ENCODE measurements at regions not wholly inside any gene's neighbourhood (a gene's known extent, or its start where the extent isn't known, plus 50 kb on each side); places are given as distances from the start of the nearest gene placed in this dataset.

- H2AFZ ChIP-seq (ENCODE audit: insufficient read depth, low read length, poor library complexity): no peak overlapping the region
- H3K18ac ChIP-seq (ENCODE audit: low read length): no peak overlapping the region
- no peaks in the 10 kb centered on the region for H3K9me3 ChIP-seq (ENCODE audit: insufficient read depth, low read depth, low read length)
- H3K27me3 ChIP-seq (ENCODE audit: insufficient read depth, low read length): no peaks in the 10 kb centered on the region
- no peak overlapping the region for H3K14ac ChIP-seq (ENCODE audit: low read length)
- H3K4me2 ChIP-seq (ENCODE audit: low read length): no peak overlapping the region
- DNase-seq: peak; percentile 66 to 81
- H3K36me3 ChIP-seq (ENCODE audit: control insufficient read depth in 1 of 2, insufficient read depth in 2 of 2, low read length in 2 of 2): no peaks in the 10 kb centered on the region
- H4K91ac ChIP-seq (ENCODE audit: low read depth, low read length): no peak overlapping the region
- H2BK120ac ChIP-seq (ENCODE audit: insufficient read depth, low read length, poor library complexity): no peak overlapping the region
- no peak overlapping the region for H3K9ac ChIP-seq (ENCODE audit: low read length)
- no CpG with 5 or more reads among the region's 5 CpGs for WGBS (ENCODE audit: extremely low coverage, insufficient coverage, insufficient read length)
- H4K12ac ChIP-seq (ENCODE audit: low read depth, low read length): no peak overlapping the region
- no peak overlapping the region for H4K8ac ChIP-seq (ENCODE audit: low read depth, low read length)
- H2AK5ac ChIP-seq (ENCODE audit: low read length): no peak overlapping the region
- no peak overlapping the region for H2BK12ac ChIP-seq (ENCODE audit: low read length)
- no peak overlapping the region for H3K4ac ChIP-seq (ENCODE audit: low read depth, low read length)
- H3K79me2 ChIP-seq (ENCODE audit: control insufficient read depth, insufficient read depth, low read length, poor library complexity): no peaks in the 10 kb centered on the region
- peaks cover 4% of the 10 kb centered on the region in 2 experiments for H3K4me1 ChIP-seq (ENCODE audit: control insufficient read depth in 1 of 2, insufficient read depth in 2 of 2, low read length in 2 of 2)
- H2BK5ac ChIP-seq (ENCODE audit: low read depth, low read length, poor library complexity): no peak overlapping the region
- no peak overlapping the region for H3K4me3 ChIP-seq (ENCODE audit: low read depth, low read length)
- H3K79me1 ChIP-seq (ENCODE audit: low read length): peaks cover 4% of the 10 kb centered on the region
- no peak overlapping the region for H3K27ac ChIP-seq (ENCODE audit: low read depth, low read length)
- no peak overlapping the region for H3K23ac ChIP-seq (ENCODE audit: low read length)
Observed at GRCh38 chr5:145531038-145531734, 304.0 kb downstream of the PRELID2 start.

- Histone ChIP-seq H2BK120ac (ENCODE audit: insufficient read depth, low read length, poor library complexity) (no peak overlapping the region), H2AK5ac (ENCODE audit: low read length) (no peak overlapping the region)
Observed at GRCh38 chr5:145521523-145521922, 313.6 kb downstream of the PRELID2 start.

GRCh38 chr5:145521066-145521465 is 314.1 kb downstream of the PRELID2 start:
- no peak overlapping the region for H3K14ac ChIP-seq (ENCODE audit: low read length)
- H3K36me3 ChIP-seq (ENCODE audit: control insufficient read depth in 1 of 2, insufficient read depth in 2 of 2, low read length in 2 of 2): no peaks in the 10 kb centered on the region
- no peak overlapping the region for H4K91ac ChIP-seq (ENCODE audit: low read depth, low read length)
- WGBS (ENCODE audit: extremely low coverage, insufficient coverage, insufficient read length): no CpG with 5 or more reads among the region's 3 CpGs
- no peak overlapping the region for H3K4me2 ChIP-seq (ENCODE audit: low read length)
- no peak overlapping the region for H3K27ac ChIP-seq (ENCODE audit: low read depth, low read length)
- H4K8ac ChIP-seq (ENCODE audit: low read depth, low read length): no peak overlapping the region
- no peak overlapping the region for H3K23ac ChIP-seq (ENCODE audit: low read length)
- H2AFZ ChIP-seq (ENCODE audit: insufficient read depth, low read length, poor library complexity): no peak overlapping the region
- H3K4me1 ChIP-seq (ENCODE audit: control insufficient read depth in 1 of 2, insufficient read depth in 2 of 2, low read length in 2 of 2): no peaks in the 10 kb centered on the region
- H3K79me1 ChIP-seq (ENCODE audit: low read length): no peaks in the 10 kb centered on the region
- H2BK120ac ChIP-seq (ENCODE audit: insufficient read depth, low read length, poor library complexity): no peak overlapping the region
- no peak overlapping the region for H3K9ac ChIP-seq (ENCODE audit: low read length)
- no peaks in the 10 kb centered on the region for H3K9me3 ChIP-seq (ENCODE audit: insufficient read depth, low read depth, low read length)
- H3K79me2 ChIP-seq (ENCODE audit: control insufficient read depth, insufficient read depth, low read length, poor library complexity): no peaks in the 10 kb centered on the region
- H3K4ac ChIP-seq (ENCODE audit: low read depth, low read length): no peak overlapping the region
- no peak overlapping the region for H3K4me3 ChIP-seq (ENCODE audit: low read depth, low read length)
- H3K27me3 ChIP-seq (ENCODE audit: insufficient read depth, low read length): no peaks in the 10 kb centered on the region
- no peak overlapping the region for H2BK5ac ChIP-seq (ENCODE audit: low read depth, low read length, poor library complexity)
- no peak for DNase-seq
- H2AK5ac ChIP-seq (ENCODE audit: low read length): no peak overlapping the region
- no peak overlapping the region for H3K18ac ChIP-seq (ENCODE audit: low read length)
- H4K12ac ChIP-seq (ENCODE audit: low read depth, low read length): no peak overlapping the region
- no peak overlapping the region for H2BK12ac ChIP-seq (ENCODE audit: low read length)

More at GRCh38 chr5:145521523-145521922, 313.6 kb downstream of the PRELID2 start:
- Histone ChIP-seq H3K4ac (ENCODE audit: low read depth, low read length) (no peak overlapping the region), H3K4me2 (ENCODE audit: low read length) (no peak overlapping the region), H3K9me3 (ENCODE audit: insufficient read depth, low read depth, low read length) (no peaks in the 10 kb centered on the region), H3K36me3 (ENCODE audit: control insufficient read depth in 1 of 2, insufficient read depth in 2 of 2, low read length in 2 of 2) (no peaks in the 10 kb centered on the region), H3K4me1 (ENCODE audit: control insufficient read depth in 1 of 2, insufficient read depth in 2 of 2, low read length in 2 of 2) (no peaks in the 10 kb centered on the region), H3K14ac (ENCODE audit: low read length) (no peak overlapping the region), H4K12ac (ENCODE audit: low read depth, low read length) (no peak overlapping the region), H4K91ac (ENCODE audit: low read depth, low read length) (no peak overlapping the region), H3K27me3 (ENCODE audit: insufficient read depth, low read length) (no peaks in the 10 kb centered on the region), H3K79me1 (ENCODE audit: low read length) (no peaks in the 10 kb centered on the region), H3K27ac (ENCODE audit: low read depth, low read length) (no peak overlapping the region), H2AFZ (ENCODE audit: insufficient read depth, low read length, poor library complexity) (no peak overlapping the region), H3K18ac (ENCODE audit: low read length) (no peak overlapping the region), H2BK5ac (ENCODE audit: low read depth, low read length, poor library complexity) (no peak overlapping the region), H3K9ac (ENCODE audit: low read length) (no peak overlapping the region), H4K8ac (ENCODE audit: low read depth, low read length) (no peak overlapping the region), H3K79me2 (ENCODE audit: control insufficient read depth, insufficient read depth, low read length, poor library complexity) (no peaks in the 10 kb centered on the region), H2BK12ac (ENCODE audit: low read length) (no peak overlapping the region), H3K23ac (ENCODE audit: low read length) (no peak overlapping the region), H3K4me3 (ENCODE audit: low read depth, low read length) (no peak overlapping the region)
- WGBS (ENCODE audit: extremely low coverage, insufficient coverage, insufficient read length): no CpG with 5 or more reads among the region's 1 CpG
- no peak for DNase-seq

GRCh38 chr5:145520335-145520734 is 314.8 kb downstream of the PRELID2 start:
- no peak for DNase-seq
- Histone ChIP-seq H3K36me3 (ENCODE audit: control insufficient read depth in 1 of 2, insufficient read depth in 2 of 2, low read length in 2 of 2) (no peaks in the 10 kb centered on the region), H2AFZ (ENCODE audit: insufficient read depth, low read length, poor library complexity) (no peak overlapping the region), H3K4me2 (ENCODE audit: low read length) (no peak overlapping the region), H3K9me3 (ENCODE audit: insufficient read depth, low read depth, low read length) (no peaks in the 10 kb centered on the region), H3K23ac (ENCODE audit: low read length) (no peak overlapping the region), H2BK12ac (ENCODE audit: low read length) (peak overlapping the region; percentile 32), H2AK5ac (ENCODE audit: low read length) (peak overlapping the region; percentile 35), H4K91ac (ENCODE audit: low read depth, low read length) (no peak overlapping the region), H4K12ac (ENCODE audit: low read depth, low read length) (no peak overlapping the region), H3K18ac (ENCODE audit: low read length) (no peak overlapping the region), H3K14ac (ENCODE audit: low read length) (no peak overlapping the region), H3K9ac (ENCODE audit: low read length) (no peak overlapping the region), H3K27me3 (ENCODE audit: insufficient read depth, low read length) (no peaks in the 10 kb centered on the region), H3K79me2 (ENCODE audit: control insufficient read depth, insufficient read depth, low read length, poor library complexity) (no peaks in the 10 kb centered on the region), H2BK120ac (ENCODE audit: insufficient read depth, low read length, poor library complexity) (no peak overlapping the region), H3K79me1 (ENCODE audit: low read length) (no peaks in the 10 kb centered on the region), H3K4me3 (ENCODE audit: low read depth, low read length) (no peak overlapping the region), H3K27ac (ENCODE audit: low read depth, low read length) (no peak overlapping the region), H4K8ac (ENCODE audit: low read depth, low read length) (no peak overlapping the region), H2BK5ac (ENCODE audit: low read depth, low read length, poor library complexity) (no peak overlapping the region), H3K4ac (ENCODE audit: low read depth, low read length) (no peak overlapping the region), H3K4me1 (ENCODE audit: control insufficient read depth in 1 of 2, insufficient read depth in 2 of 2, low read length in 2 of 2) (no peaks in the 10 kb centered on the region)
- no CpG with 5 or more reads among the region's 4 CpGs for WGBS (ENCODE audit: extremely low coverage, insufficient coverage, insufficient read length)

Data from trophoblast cell (in vitro differentiated cells and primary cell).